ENCODE measurements at regions not wholly inside any gene's neighbourhood (a gene's known extent, or its start where the extent isn't known, plus 50 kb on each side); places are given as distances from the start of the nearest gene placed in this dataset.

DNA sequence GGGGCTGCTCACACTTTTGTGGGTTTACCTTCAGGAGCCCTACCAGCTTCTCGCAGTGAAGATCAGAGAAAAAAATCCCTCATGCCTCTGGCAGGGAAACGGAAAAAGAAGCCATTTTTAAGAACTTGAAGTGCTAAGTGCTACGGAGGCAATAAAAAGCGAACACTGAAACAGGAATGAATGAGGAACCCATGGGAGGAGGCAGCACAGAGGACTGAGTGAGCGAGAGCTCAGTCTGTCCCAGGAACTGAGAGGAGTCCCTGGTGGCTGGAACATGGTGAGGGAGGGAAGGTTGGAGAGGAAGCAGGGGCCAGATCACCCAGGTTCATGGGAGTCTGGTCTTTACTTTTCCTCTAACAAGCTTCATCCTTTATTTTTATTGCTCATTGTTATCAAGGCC is 228.1 kb upstream of the PROK2 start:
- Histone ChIP-seq H3K4me1 (peaks cover 0 to 7% (median 0%) of the 10 kb centered on the region in 3 donors), H3K36me3 (no peaks in the 10 kb centered on the region), H3K4me3 (no peak overlapping the region), H3K27me3 (no peaks in the 10 kb centered on the region), H3K27ac (no peak overlapping the region), H3K9me3 (no peaks in the 10 kb centered on the region)
- WGBS, 2 donors (ENCODE audit: low coverage in 1 of 2) = 74 to 94% methylated on average over 5 of the region's 5 CpGs
- TF ChIP-seq EP300 (IDR thresholded peaks at IDR 0.05) (no peak), POLR2A (IDR thresholded peaks at IDR 0.05) (no peak)
- TF ChIP-seq, protein P1, sequence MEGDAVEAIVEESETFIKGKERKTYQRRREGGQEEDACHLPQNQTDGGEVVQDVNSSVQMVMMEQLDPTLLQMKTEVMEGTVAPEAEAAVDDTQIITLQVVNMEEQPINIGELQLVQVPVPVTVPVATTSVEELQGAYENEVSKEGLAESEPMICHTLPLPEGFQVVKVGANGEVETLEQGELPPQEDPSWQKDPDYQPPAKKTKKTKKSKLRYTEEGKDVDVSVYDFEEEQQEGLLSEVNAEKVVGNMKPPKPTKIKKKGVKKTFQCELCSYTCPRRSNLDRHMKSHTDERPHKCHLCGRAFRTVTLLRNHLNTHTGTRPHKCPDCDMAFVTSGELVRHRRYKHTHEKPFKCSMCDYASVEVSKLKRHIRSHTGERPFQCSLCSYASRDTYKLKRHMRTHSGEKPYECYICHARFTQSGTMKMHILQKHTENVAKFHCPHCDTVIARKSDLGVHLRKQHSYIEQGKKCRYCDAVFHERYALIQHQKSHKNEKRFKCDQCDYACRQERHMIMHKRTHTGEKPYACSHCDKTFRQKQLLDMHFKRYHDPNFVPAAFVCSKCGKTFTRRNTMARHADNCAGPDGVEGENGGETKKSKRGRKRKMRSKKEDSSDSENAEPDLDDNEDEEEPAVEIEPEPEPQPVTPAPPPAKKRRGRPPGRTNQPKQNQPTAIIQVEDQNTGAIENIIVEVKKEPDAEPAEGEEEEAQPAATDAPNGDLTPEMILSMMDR (IDR thresholded peaks at IDR 0.05) = no peak
- ATAC-seq = no peak

DNA sequence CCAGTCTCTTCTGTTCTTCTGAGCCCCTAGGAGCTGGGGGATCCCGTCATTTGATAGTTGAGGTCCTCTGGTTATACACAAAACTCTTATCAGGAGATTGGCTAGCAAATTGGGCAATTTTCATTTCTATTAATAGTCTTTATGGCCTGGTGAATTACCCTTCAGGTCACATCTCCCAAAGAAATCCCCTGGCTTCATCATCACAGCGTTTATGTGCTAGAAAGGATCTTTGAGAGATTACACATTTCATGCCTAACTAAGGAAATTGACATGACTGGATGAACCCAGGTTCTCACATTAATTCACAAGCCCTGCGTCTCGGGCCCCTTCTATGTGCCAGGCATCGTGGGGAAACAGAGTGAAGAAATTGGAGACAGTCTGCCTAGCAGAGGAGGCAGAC is 227.4 kb upstream of the PROK2 start:
- no peak for ATAC-seq
- H3K27ac ChIP-seq = no peak overlapping the region
- H3K36me3 ChIP-seq = no peaks in the 10 kb centered on the region
- H3K4me3 ChIP-seq = no peak overlapping the region
- WGBS, 2 donors (ENCODE audit: low coverage in 1 of 2) = 92 to 96% methylated on average over 2 to 3 of the region's 5 CpGs
- no peaks in the 10 kb centered on the region for H3K9me3 ChIP-seq
- no peak for TF ChIP-seq POLR2AphosphoS5 (IDR thresholded peaks at IDR 0.05)
- TF ChIP-seq EP300 (IDR thresholded peaks at IDR 0.05) = no peak
- no peak for TF ChIP-seq POLR2A (IDR thresholded peaks at IDR 0.05)
- TF ChIP-seq, protein P1 (IDR thresholded peaks at IDR 0.05) = no peak
- H3K27me3 ChIP-seq = no peaks in the 10 kb centered on the region
- peaks cover 0 to under 1% (median 0%) of the 10 kb centered on the region in 3 donors for H3K4me1 ChIP-seq

DNA sequence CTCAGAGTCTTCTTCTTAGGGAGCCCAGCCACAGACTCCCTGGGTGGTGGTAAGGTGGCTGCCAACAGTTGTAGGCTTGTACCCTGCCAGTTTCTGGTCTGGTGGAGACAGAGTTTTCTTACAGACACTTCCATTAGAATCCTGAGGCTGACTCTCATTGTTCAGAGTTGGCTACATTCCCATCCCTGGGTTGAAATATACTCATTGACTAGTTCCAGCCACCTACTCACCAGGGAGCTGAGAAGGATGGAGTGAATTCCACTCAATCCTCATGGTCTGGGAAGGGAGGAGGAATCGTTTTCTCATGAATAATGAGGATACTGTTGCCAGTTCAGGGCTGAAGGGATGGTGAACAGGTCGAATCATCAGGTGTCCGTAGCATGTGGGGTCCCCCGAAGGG is 226.5 kb upstream of the PROK2 start:
- TF ChIP-seq POLR2AphosphoS5 (IDR thresholded peaks at IDR 0.05) = no peak
- TF ChIP-seq POLR2A (IDR thresholded peaks at IDR 0.05) = no peak
- TF ChIP-seq EP300 (IDR thresholded peaks at IDR 0.05) = no peak
- TF ChIP-seq, protein P1 (IDR thresholded peaks at IDR 0.05) = no peak
- H3K36me3 ChIP-seq = no peaks in the 10 kb centered on the region
- no peaks in the 10 kb centered on the region for H3K27me3 ChIP-seq
- no peak for ATAC-seq
- no peak overlapping the region for H3K27ac ChIP-seq
- H3K9me3 ChIP-seq = no peaks in the 10 kb centered on the region
- H3K4me3 ChIP-seq = no peak overlapping the region
- 88 to 100% methylated on average over 2 to 4 of the region's 4 CpGs for WGBS, 2 donors (ENCODE audit: low coverage in 1 of 2)
- no peaks in the 10 kb centered on the region for H3K4me1 ChIP-seq

DNA sequence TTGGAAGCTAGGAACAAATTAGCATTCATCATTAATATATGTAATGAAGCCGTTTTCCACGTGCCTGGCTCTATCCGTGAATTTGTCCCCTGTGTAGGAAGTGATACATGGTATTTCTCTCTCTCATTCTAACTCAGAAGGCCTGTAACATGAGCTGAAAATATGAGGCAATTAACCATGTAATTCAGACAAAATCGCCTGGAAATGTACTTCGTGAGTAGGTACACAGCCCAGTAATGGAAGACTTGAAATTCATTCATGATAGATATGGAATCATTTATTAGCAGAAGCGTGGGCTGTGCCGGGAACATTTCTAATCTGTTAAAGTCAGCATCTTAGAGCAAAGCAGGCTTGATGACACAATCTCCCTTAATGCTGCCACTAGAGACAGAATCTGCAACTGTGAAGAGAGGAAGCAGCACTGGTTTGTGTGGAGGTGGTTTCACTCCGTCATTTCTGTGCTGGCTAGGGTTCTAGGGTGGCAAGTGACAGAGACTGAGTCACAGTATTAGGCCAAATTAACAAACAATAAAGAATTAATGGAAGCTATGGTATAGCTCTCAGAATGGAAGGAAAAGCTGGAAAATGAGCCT is 225.0 kb upstream of the PROK2 start:
- Histone ChIP-seq H3K27ac (no peak overlapping the region), H3K36me3 (no peaks in the 10 kb centered on the region), H3K4me1 (no peaks in the 10 kb centered on the region), H3K4me3 (no peak overlapping the region), H3K27me3 (no peaks in the 10 kb centered on the region), H3K9me3 (no peaks in the 10 kb centered on the region)
- TF ChIP-seq, protein P1 (IDR thresholded peaks at IDR 0.05) = no peak
- TF ChIP-seq EP300 (IDR thresholded peaks at IDR 0.05) (no peak), POLR2AphosphoS5 (IDR thresholded peaks at IDR 0.05) (no peak), POLR2A (IDR thresholded peaks at IDR 0.05) (no peak)
- WGBS, 2 donors (ENCODE audit: low coverage in 1 of 2) = 61 to 86% methylated on average over 3 to 8 of the region's 8 CpGs
- ATAC-seq = no peak

DNA sequence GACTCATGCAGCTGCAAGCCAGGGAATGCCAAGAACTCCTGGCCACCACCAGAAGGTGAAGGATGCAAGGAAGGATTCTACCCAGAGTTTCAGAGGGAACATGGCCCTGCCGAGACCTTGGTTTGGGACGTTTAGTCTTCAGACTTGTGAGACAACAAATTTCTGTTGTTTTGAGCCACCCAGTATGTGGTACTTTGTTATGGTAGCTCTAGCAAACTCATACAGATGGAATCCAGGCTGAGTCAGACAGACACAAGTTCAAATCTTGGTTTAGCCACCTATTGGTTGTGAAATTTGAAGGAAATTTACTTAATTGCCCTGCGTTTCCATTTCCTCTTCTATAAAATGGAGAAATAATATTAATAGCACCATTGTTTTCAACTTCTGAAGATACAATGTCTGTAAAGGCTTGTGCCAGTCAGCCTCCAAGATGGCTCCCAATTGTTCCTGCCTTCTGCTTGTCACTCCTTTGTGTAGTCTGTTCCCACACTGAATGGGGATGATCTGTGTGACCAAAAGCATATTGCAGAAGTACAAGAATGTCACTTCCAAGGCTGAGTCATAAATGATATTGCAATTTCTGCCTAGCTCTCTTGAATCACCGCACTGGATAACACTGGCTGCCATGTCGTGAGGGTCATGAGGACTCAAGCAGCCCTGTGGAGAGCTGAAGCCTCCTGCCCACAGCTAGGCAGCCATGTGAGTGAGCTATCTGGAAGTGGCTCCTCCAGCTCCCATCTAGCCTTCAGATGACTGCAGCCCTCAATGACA is 223.5 kb upstream of the PROK2 start:
- WGBS, 2 donors (ENCODE audit: low coverage in 1 of 2) = 25 to 85% methylated on average over 1 to 3 of the region's 5 CpGs
- H3K4me1 ChIP-seq = no peaks in the 10 kb centered on the region
- no peaks in the 10 kb centered on the region for H3K27me3 ChIP-seq
- H3K9me3 ChIP-seq = no peaks in the 10 kb centered on the region
- no peaks in the 10 kb centered on the region for H3K36me3 ChIP-seq
- TF ChIP-seq POLR2AphosphoS5 (IDR thresholded peaks at IDR 0.05) = no peak
- no peak for TF ChIP-seq EP300 (IDR thresholded peaks at IDR 0.05)
- TF ChIP-seq POLR2A (IDR thresholded peaks at IDR 0.05) = no peak
- TF ChIP-seq, protein P1 (IDR thresholded peaks at IDR 0.05) = no peak
- no peak overlapping the region for H3K27ac ChIP-seq
- no peak overlapping the region for H3K4me3 ChIP-seq
- ATAC-seq = no peak

All from gastroesophageal sphincter (tissue), 4 donors.